ENCODE measurements at regions not wholly inside any gene's neighbourhood (a gene's known extent, or its start where the extent isn't known, plus 50 kb on each side); places are given as distances from the start of the nearest gene placed in this dataset.

GRCh38 chr5:158058208-158059120 lies 199.5 kb upstream of the CLINT1 start:
- Histone ChIP-seq H3K4me2 (no peak overlapping the region), H3K9me3 (ENCODE audit: low read depth) (no peaks in the 10 kb centered on the region), H3K4me3 (no peak overlapping the region), H3K27me3 (no peaks in the 10 kb centered on the region), H2AFZ (no peak overlapping the region), H3K9me2 (replicated peaks; ENCODE audit: insufficient read depth) (no peaks in the 10 kb centered on the region), H3K4me1 (ENCODE audit: insufficient read depth) (peaks cover 8% of the 10 kb centered on the region), H4K20me1 (ENCODE audit: insufficient read depth, poor library complexity, severe bottlenecking) (no peaks in the 10 kb centered on the region), H3K36me3 (replicated peaks; ENCODE audit: insufficient read depth, low read depth) (no peaks in the 10 kb centered on the region), H3K79me2 (no peaks in the 10 kb centered on the region), H3K27ac (no peak overlapping the region)
- no peak for DNase-seq (ENCODE audit: low spot score)
- 62% methylated on average over 6 of the region's 6 CpGs for WGBS (ENCODE audit: low lambda C conversion rate, missing lambda C conversion rate)
- TF ChIP-seq EZH2phosphoT487 (IDR thresholded peaks at IDR 0.05; ENCODE audit: low read depth, severe bottlenecking, unreplicated experiment) (no peak), EZH2 (IDR thresholded peaks at IDR 0.05; ENCODE audit: borderline replicate concordance) (no peak)
- TF ChIP-seq, protein P1, sequence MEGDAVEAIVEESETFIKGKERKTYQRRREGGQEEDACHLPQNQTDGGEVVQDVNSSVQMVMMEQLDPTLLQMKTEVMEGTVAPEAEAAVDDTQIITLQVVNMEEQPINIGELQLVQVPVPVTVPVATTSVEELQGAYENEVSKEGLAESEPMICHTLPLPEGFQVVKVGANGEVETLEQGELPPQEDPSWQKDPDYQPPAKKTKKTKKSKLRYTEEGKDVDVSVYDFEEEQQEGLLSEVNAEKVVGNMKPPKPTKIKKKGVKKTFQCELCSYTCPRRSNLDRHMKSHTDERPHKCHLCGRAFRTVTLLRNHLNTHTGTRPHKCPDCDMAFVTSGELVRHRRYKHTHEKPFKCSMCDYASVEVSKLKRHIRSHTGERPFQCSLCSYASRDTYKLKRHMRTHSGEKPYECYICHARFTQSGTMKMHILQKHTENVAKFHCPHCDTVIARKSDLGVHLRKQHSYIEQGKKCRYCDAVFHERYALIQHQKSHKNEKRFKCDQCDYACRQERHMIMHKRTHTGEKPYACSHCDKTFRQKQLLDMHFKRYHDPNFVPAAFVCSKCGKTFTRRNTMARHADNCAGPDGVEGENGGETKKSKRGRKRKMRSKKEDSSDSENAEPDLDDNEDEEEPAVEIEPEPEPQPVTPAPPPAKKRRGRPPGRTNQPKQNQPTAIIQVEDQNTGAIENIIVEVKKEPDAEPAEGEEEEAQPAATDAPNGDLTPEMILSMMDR (IDR thresholded peaks at IDR 0.05; ENCODE audit: poor library complexity), result no peak

GRCh38 chr5:158056130-158056825 lies 197.3 kb upstream of the CLINT1 start:
- H3K4me3 ChIP-seq, result no peak overlapping the region

DNA sequence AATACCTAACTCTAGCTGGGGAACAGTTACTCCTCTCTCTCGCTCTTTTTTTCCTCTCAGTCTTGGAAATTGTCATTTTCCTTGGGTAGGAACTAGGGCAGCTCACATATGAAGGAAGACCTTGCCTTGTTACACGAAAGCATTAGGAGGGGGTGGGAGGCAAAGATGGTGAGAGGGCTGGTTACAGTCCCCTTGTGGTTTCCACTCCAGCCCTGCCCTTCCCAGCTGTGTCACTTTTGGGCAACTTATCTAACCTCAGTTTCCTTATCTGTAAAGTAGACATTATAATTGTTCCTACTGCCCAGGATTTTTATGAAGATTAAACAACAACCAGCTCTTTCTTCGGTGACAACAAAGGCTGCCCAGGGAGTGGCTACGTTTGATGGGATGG lies 196.2 kb upstream of the CLINT1 start:
- H3K4me3 ChIP-seq, result no peak overlapping the region
- peaks cover 8% of the 10 kb centered on the region for H3K4me1 ChIP-seq (ENCODE audit: insufficient read depth)
- DNase-seq (ENCODE audit: low spot score), result no peak
- 67% methylated on average over 4 of the region's 4 CpGs for WGBS (ENCODE audit: low lambda C conversion rate, missing lambda C conversion rate)
- H4K20me1 ChIP-seq (ENCODE audit: insufficient read depth, poor library complexity, severe bottlenecking), result no peaks in the 10 kb centered on the region
- no peaks in the 10 kb centered on the region for H3K79me2 ChIP-seq
- no peaks in the 10 kb centered on the region for H3K36me3 ChIP-seq (replicated peaks; ENCODE audit: insufficient read depth, low read depth)
- no peak overlapping the region for H2AFZ ChIP-seq
- no peaks in the 10 kb centered on the region for H3K27me3 ChIP-seq
- H3K4me2 ChIP-seq, result no peak overlapping the region
- TF ChIP-seq, protein P1 (IDR thresholded peaks at IDR 0.05; ENCODE audit: poor library complexity), result no peak
- TF ChIP-seq EZH2 (IDR thresholded peaks at IDR 0.05; ENCODE audit: borderline replicate concordance) (no peak), EZH2phosphoT487 (IDR thresholded peaks at IDR 0.05; ENCODE audit: low read depth, severe bottlenecking, unreplicated experiment) (no peak)
- H3K27ac ChIP-seq, result no peak overlapping the region
- no peaks in the 10 kb centered on the region for H3K9me3 ChIP-seq (ENCODE audit: low read depth)
- H3K9me2 ChIP-seq (replicated peaks; ENCODE audit: insufficient read depth), result no peaks in the 10 kb centered on the region

More at GRCh38 chr5:158056130-158056825, 197.3 kb upstream of the CLINT1 start:
- 82% methylated on average over 5 of the region's 5 CpGs for WGBS (ENCODE audit: low lambda C conversion rate, missing lambda C conversion rate)
- Histone ChIP-seq H3K9me2 (replicated peaks; ENCODE audit: insufficient read depth) (no peaks in the 10 kb centered on the region), H3K27me3 (no peaks in the 10 kb centered on the region), H3K4me2 (no peak overlapping the region), H3K79me2 (no peaks in the 10 kb centered on the region), H4K20me1 (ENCODE audit: insufficient read depth, poor library complexity, severe bottlenecking) (no peaks in the 10 kb centered on the region), H3K9me3 (ENCODE audit: low read depth) (no peaks in the 10 kb centered on the region), H2AFZ (no peak overlapping the region), H3K36me3 (replicated peaks; ENCODE audit: insufficient read depth, low read depth) (no peaks in the 10 kb centered on the region), H3K4me1 (ENCODE audit: insufficient read depth) (peaks cover 8% of the 10 kb centered on the region), H3K27ac (no peak overlapping the region)
- TF ChIP-seq EZH2 (IDR thresholded peaks at IDR 0.05; ENCODE audit: borderline replicate concordance), result no peak
- no peak for TF ChIP-seq EZH2phosphoT487 (IDR thresholded peaks at IDR 0.05; ENCODE audit: low read depth, severe bottlenecking, unreplicated experiment)
- TF ChIP-seq, protein P1 (IDR thresholded peaks at IDR 0.05; ENCODE audit: poor library complexity), result no peak
- no peak for DNase-seq (ENCODE audit: low spot score)
